NAMALWA (cell line): ENCODE measurements at regions not wholly inside any gene's neighbourhood (a gene's known extent, or its start where the extent isn't known, plus 50 kb on each side); places are given as distances from the start of the nearest gene placed in this dataset.
A peak's percentile ranks its signal among the peaks of the same experiment; 100 is the strongest.

Experiments used
- DNase-seq: peaks from one replicate; pipeline ENCODE4 v3.0.0-alpha.2; 2015; ENCODE audit warnings: low spot score

DNA sequence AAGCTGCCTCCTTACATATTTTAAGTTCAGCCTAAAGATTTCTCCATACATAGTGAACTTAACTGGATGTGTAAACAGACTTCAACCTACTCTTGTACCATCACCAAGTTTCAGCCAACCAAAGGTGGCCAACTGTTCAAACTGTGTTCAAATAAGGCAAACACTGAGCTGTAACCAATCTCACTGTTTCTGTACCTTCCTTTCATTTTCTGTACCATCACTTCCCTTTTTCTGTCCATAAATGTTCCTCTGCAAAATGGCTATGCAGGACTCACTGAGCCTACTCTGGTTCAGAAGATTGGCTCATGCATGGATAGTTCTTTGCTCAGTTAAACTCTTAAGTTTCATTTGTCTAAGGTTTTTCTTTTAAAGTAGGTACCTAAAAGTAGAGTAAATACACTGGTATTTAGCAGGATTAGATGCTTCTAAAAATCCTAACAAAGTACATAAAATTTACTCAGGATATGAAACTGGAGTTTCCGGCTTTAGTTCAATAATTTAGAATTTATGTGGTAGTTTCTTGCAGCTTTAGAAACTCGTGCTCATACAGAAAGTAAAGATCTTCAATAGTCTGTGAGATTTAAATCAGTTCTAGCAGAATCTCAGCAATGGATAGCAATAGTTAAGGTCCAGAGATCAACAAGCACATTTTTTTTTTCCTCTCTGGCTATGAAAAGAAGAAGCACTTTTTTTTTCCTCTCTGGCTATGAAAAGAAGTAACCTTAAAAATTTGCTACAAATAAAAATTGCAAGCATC, 282.0 kb upstream of the PPFIA2 start:
- DNase-seq, result no peak

DNA sequence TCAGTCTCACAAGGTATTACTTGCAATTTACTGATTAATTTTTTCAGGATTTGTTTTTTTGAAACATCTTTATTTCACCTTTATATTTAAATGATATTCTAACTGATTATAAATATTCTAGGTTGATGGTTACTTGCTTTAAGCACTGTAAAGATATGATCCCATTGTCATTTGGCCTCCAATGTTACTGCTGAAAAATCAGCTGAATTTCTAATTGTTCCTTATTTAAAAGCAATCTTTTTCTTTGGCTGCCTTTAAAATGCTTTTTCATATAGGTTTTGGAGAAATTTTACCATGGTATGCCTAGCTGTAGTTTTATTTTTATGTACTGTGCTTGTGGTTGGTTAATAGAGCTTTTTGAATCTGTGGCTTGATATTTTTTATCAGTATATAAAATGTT, 275.6 kb upstream of the PPFIA2 start:
- no peak for DNase-seq

DNA sequence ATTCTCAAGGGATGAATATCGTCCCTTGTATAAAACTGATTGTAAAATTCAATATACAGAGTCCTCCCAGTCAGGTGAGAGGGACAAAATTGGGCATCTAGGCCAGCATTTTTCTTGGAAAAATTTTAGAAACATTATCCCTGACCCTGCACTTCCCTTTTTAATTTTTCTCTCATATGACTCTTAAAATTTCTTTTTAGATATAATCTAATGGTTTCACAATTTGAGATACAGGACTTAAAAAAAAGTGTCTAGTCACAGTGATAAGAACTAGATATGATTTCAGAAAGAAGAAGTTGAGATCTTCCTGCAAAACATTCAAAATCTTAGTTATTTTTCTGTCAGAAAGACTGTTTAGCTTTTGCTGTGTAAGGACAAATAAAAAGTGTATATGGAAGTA, 270.8 kb upstream of the PPFIA2 start:
- DNase-seq, result no peak

DNA sequence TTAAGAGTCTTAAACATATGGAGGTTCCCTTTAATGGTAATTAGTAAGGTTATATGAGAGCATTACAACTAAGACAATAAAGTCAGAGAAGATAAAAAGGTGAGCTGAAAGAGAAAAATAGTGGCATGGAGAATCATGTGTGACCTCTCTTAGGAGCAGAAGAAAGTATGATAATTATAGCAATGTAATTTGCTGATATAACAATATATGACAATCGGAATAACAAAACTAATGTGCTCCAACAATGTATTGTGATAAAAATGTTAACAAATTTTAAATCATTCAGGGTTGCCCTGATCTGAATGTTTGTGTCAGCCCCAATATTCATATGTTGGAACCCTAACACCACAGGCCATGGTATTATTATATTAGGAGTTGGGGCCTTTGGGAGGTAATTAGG, 269.6 kb upstream of the PPFIA2 start:
- no peak for DNase-seq

DNA sequence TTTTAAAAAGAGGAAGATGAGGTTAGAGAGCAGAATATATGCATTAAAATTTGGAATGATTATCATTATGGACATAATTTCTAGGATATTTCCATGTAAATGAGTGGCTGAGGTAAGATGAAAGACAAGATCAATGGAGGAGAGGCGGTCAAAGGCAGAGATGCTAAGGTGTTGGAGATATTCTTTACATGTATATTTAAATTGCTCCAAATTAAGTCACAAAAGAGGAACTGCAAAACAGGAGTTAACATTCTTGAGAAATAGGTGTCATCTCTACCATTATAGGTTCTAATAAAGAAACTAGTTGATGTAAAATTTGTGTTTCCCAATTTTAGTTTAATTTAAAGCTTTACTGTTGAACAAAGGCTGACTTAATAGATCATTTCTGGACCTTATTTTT, 268.5 kb upstream of the PPFIA2 start:
- DNase-seq, result no peak

DNA sequence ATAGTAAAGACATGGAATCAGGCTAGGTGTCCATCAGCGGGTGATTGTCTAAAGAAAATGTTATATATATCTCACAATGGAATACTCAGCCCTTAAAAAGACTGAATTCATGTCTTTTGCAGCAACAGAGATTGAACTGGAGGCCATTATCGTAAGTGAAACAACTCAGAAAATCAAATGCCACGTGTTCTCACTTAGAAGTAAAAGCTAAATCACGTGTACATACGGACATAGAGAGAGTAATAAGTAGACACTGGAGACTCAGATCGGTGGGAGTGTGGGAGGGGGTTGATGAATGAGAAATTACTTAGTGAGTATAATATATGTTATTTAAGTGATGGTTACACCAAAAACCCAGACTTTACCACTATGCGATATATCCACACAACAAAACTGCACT, 266.3 kb upstream of the PPFIA2 start:
- no peak for DNase-seq

DNA sequence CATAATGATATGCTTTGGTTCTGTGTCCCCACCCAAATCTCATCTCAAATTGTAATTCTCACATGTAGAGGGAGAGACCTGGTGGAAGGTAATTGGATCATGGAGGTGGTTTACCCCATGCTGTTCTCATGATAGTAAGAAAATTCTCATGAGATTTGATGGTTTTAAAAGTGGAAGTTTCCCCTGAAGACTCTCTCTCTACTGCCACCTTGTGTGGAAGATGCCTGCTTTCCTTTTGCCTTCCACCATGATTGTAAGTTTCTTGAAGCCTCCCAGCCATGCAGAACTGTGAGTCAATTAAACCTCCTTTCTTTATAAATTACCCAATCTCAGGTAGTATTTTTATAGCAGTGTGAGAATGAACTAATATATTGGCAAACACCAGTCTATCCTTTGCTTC, 260.4 kb upstream of the PPFIA2 start:
- peak; percentile 37 for DNase-seq

DNA sequence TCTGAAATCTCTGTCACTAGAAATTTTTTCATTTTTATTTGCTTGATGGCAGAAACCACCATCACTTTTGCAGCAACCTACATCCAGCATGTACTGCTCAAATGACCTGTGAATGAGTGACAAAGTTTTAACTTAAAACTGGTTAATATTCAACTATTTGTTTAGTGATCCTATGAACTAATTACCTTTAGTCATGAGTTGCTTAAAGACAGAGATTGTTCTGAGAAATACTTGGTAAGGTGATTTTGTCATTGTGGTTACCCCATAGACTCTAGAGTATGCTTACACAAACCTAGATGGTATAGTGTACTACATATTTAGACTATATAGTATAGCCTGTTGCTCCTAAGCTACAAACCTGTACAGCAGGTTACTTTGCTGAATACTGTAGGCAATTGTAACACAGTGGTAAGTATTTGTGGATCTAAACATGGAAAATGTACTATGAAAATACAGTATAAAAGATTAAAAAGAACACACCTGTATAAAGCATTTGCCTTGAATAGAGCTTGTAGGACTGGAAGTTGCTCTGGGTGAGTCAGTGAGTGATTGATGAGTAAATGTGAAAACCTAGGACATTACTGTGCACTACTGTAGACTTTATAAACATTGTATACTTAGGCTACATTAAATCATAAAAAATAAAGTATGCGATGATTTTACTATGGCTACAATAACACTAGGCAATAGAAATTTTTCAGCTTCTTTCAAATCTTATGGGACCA, 256.6 kb upstream of the PPFIA2 start:
- DNase-seq, result no peak

DNA sequence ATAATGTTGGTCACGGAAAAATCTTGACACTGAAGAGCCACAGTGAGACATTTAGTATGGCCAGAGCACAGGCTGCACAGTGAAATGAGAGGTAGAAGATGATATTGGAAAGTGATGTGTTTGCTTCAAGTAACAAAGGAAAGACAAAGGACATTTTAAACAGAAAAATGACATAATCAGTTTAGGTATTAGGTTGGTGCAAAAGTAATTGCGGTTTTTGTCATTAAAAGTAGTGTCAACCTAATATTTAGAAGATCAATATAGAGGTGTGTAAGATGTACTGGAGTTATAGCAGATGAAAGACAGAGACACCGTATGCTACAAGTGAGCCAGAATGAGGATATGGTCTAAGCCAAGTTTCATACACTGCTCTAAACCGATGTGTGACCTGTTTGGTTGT, 253.0 kb upstream of the PPFIA2 start:
- DNase-seq, result no peak

DNA sequence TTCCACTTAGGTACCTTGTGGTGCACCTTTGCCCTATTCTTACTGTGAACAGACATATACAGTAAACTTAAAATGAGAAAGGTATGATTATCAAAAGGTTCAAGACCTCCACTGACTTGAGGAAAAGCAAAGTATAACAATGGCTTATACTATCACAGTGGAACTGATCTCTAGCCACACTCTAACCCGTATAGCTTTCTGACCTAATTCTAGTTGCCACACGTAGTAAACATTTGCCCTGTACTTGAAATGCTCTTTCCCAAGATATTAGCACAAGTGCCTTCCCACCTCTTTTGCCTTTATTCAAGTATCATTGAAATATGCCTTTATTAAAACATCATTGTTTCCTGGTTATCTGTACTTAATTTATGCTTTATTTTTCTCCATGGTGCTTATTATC, 250.4 kb upstream of the PPFIA2 start:
- no peak for DNase-seq

DNA sequence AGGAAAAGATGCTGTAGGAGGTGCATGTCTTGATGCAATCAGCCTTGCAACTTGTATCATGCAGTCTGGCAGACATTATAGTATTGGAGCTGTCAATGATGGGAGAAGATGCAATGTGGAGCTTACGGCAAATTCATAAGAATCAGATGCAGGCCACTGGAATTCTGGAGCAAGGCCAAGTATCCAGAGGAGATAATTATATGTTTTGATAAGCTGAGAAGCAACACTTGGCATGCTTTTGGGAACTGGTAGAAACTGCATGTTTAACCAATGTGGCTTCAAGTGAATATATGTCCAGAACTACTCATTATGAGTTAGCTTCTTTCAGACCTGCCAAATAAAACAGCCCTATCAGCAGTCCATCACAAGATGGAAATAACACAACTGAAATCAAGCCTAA, 249.1 kb upstream of the PPFIA2 start:
- no peak for DNase-seq

DNA sequence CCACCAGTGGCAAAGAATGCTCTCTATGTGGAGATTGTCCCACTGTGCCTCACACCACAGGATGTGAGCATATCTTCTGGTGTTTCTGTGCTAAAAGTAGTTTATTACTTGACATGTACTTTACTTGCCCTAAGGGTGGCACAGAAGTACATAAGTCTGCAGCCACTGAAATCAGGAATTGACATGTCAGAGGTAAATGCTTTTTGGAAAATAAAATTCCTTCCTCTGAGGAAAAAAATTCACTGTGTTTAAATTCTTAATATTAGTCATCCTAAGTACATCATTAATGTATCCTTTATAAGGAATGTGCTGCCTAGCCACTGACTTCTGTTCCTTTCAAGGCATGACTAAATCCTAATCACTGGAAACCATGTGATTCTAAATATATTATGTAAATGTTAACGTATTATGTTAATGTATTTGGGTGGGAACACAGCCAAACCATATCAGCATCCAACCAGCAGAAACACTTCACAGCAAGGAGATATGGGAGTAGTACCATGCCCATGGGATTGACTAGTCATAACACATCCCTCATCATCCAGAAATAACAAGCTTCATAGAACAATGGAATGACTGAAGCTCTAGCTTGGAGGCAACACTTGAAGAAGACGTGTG, 239.7 kb upstream of the PPFIA2 start:
- DNase-seq, result no peak

DNA sequence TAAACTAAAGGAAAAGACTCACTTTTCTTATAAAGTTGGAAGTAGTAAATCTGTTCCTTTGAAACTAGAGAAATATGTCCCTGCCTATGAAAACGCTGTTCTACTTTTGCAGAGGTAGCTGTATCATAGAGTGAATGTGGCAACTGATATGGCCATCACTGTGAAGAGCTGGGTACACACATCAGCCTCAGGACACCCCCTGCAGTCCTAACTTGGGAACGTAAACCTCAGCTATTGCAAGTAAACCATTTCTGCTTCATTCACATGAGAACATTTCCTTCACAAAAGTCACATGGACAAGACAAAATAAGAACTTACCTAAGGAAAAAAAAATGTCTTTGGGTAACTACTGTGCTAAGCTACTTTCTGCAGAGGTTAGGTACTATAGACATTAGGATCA, 233.3 kb upstream of the PPFIA2 start:
- peak; percentile 22 for DNase-seq

DNA sequence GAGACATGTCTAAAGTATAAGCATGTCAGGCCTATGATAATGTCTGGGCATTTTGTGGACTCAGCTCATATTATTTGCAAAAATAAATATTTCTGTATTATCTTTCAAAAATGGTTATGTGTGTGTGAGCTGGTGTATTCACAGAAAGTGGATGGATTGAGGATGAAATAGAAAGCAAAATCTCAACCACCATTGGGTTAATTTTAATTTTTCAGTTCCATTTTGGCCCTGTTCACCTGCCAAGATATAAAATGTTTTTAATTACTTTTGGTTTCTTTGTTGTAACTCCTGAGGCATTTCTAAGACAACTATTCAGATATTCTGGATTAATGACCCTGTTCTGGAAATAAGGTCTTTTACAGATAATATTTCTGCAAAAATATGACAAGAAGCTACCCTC, 232.7 kb upstream of the PPFIA2 start:
- DNase-seq, result no peak

DNA sequence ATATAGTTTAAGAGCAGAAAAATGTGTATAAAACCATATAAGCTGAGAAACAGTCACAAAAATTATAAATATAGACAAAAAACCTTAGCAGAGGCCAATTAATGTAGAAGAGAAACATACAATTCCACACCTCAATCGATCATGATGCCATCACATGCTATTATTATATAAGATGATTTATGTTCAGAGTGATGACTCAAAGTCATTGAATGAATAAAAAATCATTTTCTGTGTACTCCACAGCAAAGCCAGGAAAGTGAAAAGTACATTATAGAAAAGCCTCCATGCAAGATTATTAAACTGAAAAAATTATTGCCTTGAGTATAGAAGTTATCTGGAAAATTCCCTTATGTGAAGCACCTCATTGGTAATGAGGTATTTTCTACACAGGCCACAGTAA, 229.2 kb upstream of the PPFIA2 start:
- DNase-seq, result no peak

DNA sequence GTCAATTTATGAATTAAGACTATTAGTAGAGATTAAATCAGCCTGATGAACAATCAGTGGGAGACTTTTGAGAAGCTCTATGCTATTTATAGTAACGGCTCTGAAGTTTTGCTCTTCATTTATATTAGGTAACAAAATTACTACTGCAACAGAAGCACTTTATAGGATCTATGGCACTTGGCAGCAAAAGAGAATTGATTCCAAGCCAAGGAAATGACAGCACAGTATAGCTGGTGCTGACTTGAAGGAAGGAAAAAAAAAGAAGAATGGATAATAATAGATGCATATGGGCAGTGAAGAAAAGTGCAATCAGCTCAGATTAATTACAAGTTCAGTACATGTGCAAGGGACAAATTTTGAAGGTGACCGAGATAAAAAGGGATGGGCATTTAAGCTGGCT, 228.2 kb upstream of the PPFIA2 start:
- no peak for DNase-seq

DNA sequence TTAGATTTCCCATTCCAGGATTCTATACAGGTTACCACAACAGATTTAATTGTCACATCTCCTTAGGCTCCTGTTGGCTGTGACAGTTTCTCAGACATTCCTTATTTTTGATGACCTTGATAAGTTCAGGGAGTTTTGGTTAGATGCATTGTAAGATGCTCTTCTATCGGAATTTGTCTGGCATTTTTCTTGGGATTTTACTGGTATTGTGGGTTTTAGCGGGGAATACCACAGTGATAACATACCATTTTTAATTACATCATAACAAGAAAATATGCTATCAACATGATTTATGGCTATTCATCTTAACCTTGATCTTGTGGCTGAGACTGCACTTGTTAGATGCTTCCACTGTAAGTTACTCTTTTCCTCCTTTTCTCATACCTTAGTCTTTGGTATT, 217.5 kb upstream of the PPFIA2 start:
- DNase-seq, result no peak

DNA sequence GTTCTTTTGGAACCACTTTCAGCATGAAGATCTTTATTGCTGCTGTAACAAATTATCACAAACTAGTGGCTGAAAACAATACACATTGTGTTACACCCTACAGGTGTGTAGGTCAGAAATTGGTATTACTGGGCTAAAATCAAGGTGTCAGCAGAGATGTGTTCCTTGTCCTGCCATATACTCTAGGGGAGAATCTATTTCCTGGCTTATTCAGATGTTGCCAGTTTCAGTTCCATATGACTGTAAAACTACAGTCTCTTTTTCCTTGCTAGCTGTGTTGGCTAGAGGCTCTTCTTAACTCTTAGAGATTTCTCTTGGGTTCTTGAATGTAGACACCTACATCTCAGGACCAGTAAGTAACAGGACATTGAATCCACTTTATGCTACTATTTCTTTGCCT, 215.6 kb upstream of the PPFIA2 start:
- no peak for DNase-seq

DNA sequence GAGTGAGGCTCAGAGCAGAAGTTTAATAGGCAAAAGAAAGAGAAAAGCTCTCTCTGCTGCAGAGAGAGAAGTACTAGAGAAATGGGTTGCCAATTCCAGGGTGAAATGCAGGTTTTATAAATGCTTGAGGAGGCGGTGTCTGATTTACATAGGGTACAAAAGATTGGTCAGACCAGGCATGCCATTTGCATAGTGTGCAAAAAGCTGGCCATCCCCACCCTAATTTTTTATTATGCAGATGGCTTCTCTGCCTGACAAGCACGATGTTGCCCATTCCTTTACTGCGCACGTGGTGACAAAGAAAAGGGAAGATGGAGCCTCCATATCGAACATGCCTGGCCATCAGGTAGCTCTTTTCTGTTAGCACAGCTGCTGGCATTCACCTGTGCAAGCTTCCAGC, 209.3 kb upstream of the PPFIA2 start:
- no peak for DNase-seq

DNA sequence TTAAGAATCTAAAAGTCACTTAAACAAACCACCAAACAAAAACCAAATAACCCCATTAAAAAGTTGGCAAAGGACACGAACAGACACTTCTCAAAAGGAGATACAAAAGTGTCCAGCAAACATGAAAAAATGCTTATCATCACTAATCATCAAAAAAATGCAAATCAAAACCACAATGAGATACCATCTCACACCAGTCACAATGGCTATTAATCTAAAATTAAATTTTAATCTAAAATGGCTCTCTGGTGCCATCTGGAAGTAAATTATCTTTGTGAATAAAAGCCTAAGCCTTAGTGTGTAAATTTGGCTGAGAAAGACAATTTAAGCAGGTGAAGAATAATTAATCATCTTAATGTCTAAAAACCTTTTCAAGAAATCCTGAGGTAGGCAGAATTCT, 204.5 kb upstream of the PPFIA2 start:
- DNase-seq, result no peak

DNA sequence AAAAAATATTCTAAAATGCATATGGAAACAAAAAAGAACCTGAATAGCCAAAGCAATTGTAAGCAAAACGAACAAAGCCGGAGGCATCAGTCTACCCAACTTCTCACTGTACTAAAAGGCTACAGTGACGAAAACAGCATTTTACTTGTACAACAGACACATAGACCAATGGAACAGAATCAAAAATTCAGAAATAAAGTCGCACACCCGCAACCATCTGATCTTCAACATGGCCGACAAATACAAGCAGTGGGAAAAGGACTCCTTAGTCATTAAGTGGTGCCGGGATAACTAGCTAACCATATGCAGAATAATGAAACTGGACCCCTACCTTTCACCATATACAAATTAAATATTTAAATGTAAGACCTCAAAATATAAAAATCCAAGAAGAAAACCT, 203.9 kb upstream of the PPFIA2 start:
- DNase-seq, result no peak

DNA sequence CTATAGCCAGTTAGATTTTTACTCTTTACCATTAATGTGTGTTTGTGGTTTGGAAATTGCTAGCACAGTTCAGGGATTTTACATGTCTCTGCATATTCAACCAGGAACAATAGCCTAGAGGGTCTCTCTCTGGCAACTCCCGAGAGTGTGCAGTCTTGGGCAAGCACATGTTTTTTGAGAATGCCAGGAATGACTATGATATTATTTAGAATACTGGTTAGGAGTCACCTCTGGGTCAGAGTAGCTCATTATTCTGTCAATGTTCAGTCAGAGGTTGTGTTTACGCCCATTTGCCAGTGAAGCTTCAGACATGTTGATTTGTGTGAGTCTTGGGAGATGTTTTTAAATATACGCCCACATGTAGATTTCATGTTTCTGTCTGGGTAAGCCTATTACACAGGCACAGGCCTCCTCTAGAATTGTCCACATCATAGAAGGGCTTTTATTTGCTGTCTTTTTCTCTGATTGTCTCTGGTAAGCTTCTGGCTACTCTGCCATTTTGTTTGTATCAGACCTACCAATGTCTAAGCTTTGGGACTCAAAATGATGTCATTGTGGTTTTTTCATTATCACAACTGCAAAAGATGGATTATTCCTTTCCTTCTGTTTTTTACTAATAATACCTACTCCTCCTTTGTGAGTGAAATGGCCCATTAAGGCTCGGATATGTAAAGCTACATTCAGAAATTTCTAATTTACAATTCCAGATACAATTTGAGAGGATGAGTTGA, 203.1 kb upstream of the PPFIA2 start:
- no peak for DNase-seq

DNA sequence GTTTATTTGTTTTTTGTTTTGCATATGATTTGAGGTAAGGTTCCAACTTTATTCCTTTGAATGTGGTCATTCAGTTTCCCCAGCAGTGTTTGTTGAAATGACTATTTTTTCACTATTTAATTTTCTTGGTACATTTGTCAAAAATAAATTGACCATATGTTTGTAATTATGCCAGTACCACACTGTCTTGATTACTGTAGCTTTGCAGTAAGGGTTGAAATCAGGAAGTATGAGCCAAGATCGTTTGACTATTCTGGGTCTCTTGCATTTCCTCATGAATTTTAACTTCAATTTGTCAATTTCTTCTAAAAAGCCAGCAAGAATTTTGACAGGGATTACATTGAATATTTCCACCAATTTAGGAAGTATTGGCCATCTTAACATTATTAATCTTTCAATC, 199.3 kb upstream of the PPFIA2 start:
- DNase-seq, result no peak
